MM.1S (cell line): ENCODE measurements at regions not wholly inside any gene's neighbourhood (a gene's known extent, or its start where the extent isn't known, plus 50 kb on each side); places are given as distances from the start of the nearest gene placed in this dataset.

Experiments used
- DNase-seq: peaks from one replicate; pipeline ENCODE4 v3.0.0-alpha.2; 2015
- H2AFZ ChIP-seq: fragments of 300-600 bp; sonication (generic); 2 replicates; pipeline ENCODE4 v1.6.0; 2016; ENCODE audit warnings: antibody characterized with exemption, low read length
- H3F3A ChIP-seq: fragments of 300-600 bp; sonication (generic); 2 replicates; pipeline ENCODE4 v1.6.1; 2016; ENCODE audit warnings: mild to moderate bottlenecking, antibody characterized with exemption, low read length, moderate library complexity, mixed read lengths; ENCODE audit not compliant: insufficient read depth
- H3K27ac ChIP-seq: fragments of 300-600 bp; sonication (generic); 2 replicates; pipeline ENCODE4 v1.5.1; 2016; ENCODE audit warnings: mild to moderate bottlenecking, low read length
- H3K27me3 ChIP-seq: fragments of 300-600 bp; sonication (generic); replicated peaks from 2 replicates; pipeline ENCODE4 v1.6.0; 2016; ENCODE audit warnings: low read length; ENCODE audit not compliant: insufficient read depth
- H3K36me3 ChIP-seq: fragments of 300-600 bp; sonication (generic); replicated peaks from 2 replicates; pipeline ENCODE4 v1.6.1; 2016; ENCODE audit warnings: mild to moderate bottlenecking, low read length, mixed read lengths; ENCODE audit not compliant: insufficient read depth
- H3K4me1 ChIP-seq: fragments of 300-600 bp; sonication (generic); 2 replicates; pipeline ENCODE4 v1.6.1; 2016; ENCODE audit warnings: low read length, mixed read lengths
- H3K4me2 ChIP-seq: fragments of 300-600 bp; sonication (generic); 2 replicates; pipeline ENCODE4 v1.6.0; 2016; ENCODE audit warnings: low read depth, low read length
- H3K4me3 ChIP-seq: fragments of 300-600 bp; sonication (generic); 2 replicates; pipeline ENCODE4 v1.5.1; 2016; ENCODE audit warnings: low read length, mixed read lengths
- H3K79me2 ChIP-seq: fragments of 300-600 bp; sonication (generic); 2 replicates; pipeline ENCODE4 v1.6.1; 2016; ENCODE audit warnings: mixed run types, low read length, mixed read lengths
- H3K9ac ChIP-seq: fragments of 300-600 bp; sonication (generic); 2 replicates; pipeline ENCODE4 v1.6.1; 2016; ENCODE audit warnings: low read length, mixed read lengths
- H3K9me2 ChIP-seq: fragments of 300-600 bp; sonication (generic); replicated peaks from 2 replicates; pipeline ENCODE4 v1.6.1; 2016; ENCODE audit warnings: mild to moderate bottlenecking, low read length, mixed read lengths; ENCODE audit not compliant: insufficient read depth
- H3K9me3 ChIP-seq: fragments of 300-600 bp; sonication (generic); replicated peaks from 2 replicates; pipeline ENCODE4 v1.6.1; 2016; ENCODE audit warnings: mild to moderate bottlenecking, low read length, mixed read lengths; ENCODE audit not compliant: insufficient read depth
- H4K20me1 ChIP-seq: fragments of 300-600 bp; sonication (generic); 2 replicates; pipeline ENCODE4 v1.6.1; 2016; ENCODE audit warnings: mild to moderate bottlenecking, low read length, moderate library complexity, mixed read lengths; ENCODE audit not compliant: insufficient read depth
- CTCF ChIP-seq: fragments of 300-600 bp; sonication (generic); IDR thresholded peaks from 2 replicates; pipeline ENCODE4 v1.5.1; 2016; ENCODE audit warnings: antibody characterized with exemption, low read length, mixed read lengths
- EZH2 ChIP-seq: fragments of 300-600 bp; sonication (generic); optimal IDR thresholded peaks from 2 replicates; pipeline ENCODE3; 2017; ENCODE audit warnings: low read depth, mild to moderate bottlenecking, antibody characterized with exemption, low read length, mixed read lengths
- EZH2phosphoT487 ChIP-seq: fragments of 300-600 bp; sonication (generic); IDR thresholded peaks from 2 replicates; pipeline ENCODE4 v1.6.1; 2018; ENCODE audit warnings: antibody characterized with exemption, low read length

- DNase-seq = no peak
- peaks cover 4% of the 10 kb centered on the region for H3K4me1 ChIP-seq
- H3K4me3 ChIP-seq = no peak overlapping the region
- TF ChIP-seq CTCF (no peak), EZH2 (no peak), EZH2phosphoT487 (no peak)
- H3K36me3 ChIP-seq = no peaks in the 10 kb centered on the region
- no peaks in the 10 kb centered on the region for H3K79me2 ChIP-seq
- H2AFZ ChIP-seq = no peak overlapping the region
- no peaks in the 10 kb centered on the region for H3K9me3 ChIP-seq
- H3F3A ChIP-seq = peaks cover 2% of the 10 kb centered on the region; the same call in 1 of the 2 replicates
- H3K4me2 ChIP-seq = no peak overlapping the region
- no peak overlapping the region for H3K9ac ChIP-seq
- H3K27ac ChIP-seq = no peak overlapping the region
- H4K20me1 ChIP-seq = no peaks in the 10 kb centered on the region
- H3K9me2 ChIP-seq = no peaks in the 10 kb centered on the region
- H3K27me3 ChIP-seq = no peaks in the 10 kb centered on the region
Measured at GRCh38 chr1:58909914-58910681, 126.3 kb upstream of the JUN start.

- TF ChIP-seq CTCF (no peak), EZH2 (no peak), EZH2phosphoT487 (no peak)
- H3K79me2 ChIP-seq = no peaks in the 10 kb centered on the region
- no peaks in the 10 kb centered on the region for H3K27me3 ChIP-seq
- no peaks in the 10 kb centered on the region for H3K36me3 ChIP-seq
- H3K4me1 ChIP-seq = no peaks in the 10 kb centered on the region
- no peak overlapping the region for H3K27ac ChIP-seq
- no peak overlapping the region for H3K9ac ChIP-seq
- no peak for DNase-seq
- no peak overlapping the region for H3K4me3 ChIP-seq
- no peaks in the 10 kb centered on the region for H3K9me2 ChIP-seq
- H2AFZ ChIP-seq = no peak overlapping the region
- H4K20me1 ChIP-seq = no peaks in the 10 kb centered on the region
- no peaks in the 10 kb centered on the region for H3F3A ChIP-seq
- no peaks in the 10 kb centered on the region for H3K9me3 ChIP-seq
- H3K4me2 ChIP-seq = no peak overlapping the region
Measured at GRCh38 chr1:58911841-58912499, 128.1 kb upstream of the JUN start.

GRCh38 chr1:58914925-58915324 is 131.1 kb upstream of the JUN start:
- no peaks in the 10 kb centered on the region for H3K27me3 ChIP-seq
- no peak for DNase-seq
- H3K79me2 ChIP-seq = no peaks in the 10 kb centered on the region
- TF ChIP-seq EZH2 (no peak), CTCF (no peak), EZH2phosphoT487 (no peak)
- no peaks in the 10 kb centered on the region for H4K20me1 ChIP-seq
- H3K9me2 ChIP-seq = no peaks in the 10 kb centered on the region
- H3K4me1 ChIP-seq = no peaks in the 10 kb centered on the region
- no peaks in the 10 kb centered on the region for H3K9me3 ChIP-seq
- H3K9ac ChIP-seq = no peak overlapping the region
- H3K4me2 ChIP-seq = no peak overlapping the region
- H3K36me3 ChIP-seq = no peaks in the 10 kb centered on the region
- H2AFZ ChIP-seq = no peak overlapping the region
- no peak overlapping the region for H3K27ac ChIP-seq
- no peaks in the 10 kb centered on the region for H3F3A ChIP-seq
- H3K4me3 ChIP-seq = no peak overlapping the region
